ENCODE measurements at regions not wholly inside any gene's neighbourhood (a gene's known extent, or its start where the extent isn't known, plus 50 kb on each side); places are given as distances from the start of the nearest gene placed in this dataset.

- no peak for TF ChIP-seq ZNF510 (tag by site-specific recombination; IDR thresholded peaks at IDR 0.05; ENCODE audit: insufficient replicate concordance)
Observed at GRCh38 chr18:3392467-3392855, 57.5 kb upstream of the TGIF1 start (continued).

DNA sequence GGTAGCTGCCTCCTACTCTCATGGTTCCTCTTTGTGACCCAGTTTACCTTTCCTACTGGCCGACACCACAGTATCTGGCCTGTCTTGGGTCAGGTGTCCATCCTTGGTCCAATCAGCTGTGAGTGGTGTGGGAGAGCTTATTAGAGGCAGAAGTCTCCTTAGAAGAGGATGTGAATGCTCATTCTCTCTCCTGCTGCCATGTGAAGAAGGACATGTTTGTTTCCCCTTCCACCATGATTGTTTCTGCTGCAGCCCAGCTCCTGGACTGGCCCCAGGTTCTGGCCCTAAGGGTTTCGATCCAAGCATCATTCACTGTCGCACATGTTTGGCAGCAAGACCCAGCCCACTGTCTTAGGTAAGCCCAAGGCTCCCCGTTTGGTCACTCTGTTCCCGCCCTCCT lies 55.3 kb upstream of the TGIF1 start:
- Histone ChIP-seq H3K36me3 (ENCODE audit: control insufficient read depth in 2 of 2, insufficient read depth in 1 of 2, low read length in 2 of 2) (no peaks in the 10 kb centered on the region), H3K4me3 (ENCODE audit: low read depth, low read length) (no peak overlapping the region), H3K4me1 (ENCODE audit: control insufficient read depth, insufficient read depth, low read length) (no peaks in the 10 kb centered on the region), H3K27ac (ENCODE audit: extremely low read depth, low read depth, low read length) (no peak overlapping the region), H3K9me3 (ENCODE audit: control insufficient read depth, insufficient read depth, low read depth, low read length) (no peaks in the 10 kb centered on the region; the same call in 1 of the 2 replicates)
- POLR2A ChIA-PET: interaction anchor here (1.0 kb wide), 1 partner anchor 14 kb away, joined by 3 read pairs; no protein-coding TSS in a partner anchor
- no peak for TF ChIP-seq ZNF423 (tag by site-specific recombination; IDR thresholded peaks at IDR 0.05)
- no peak for TF ChIP-seq ZNF621 (tag by site-specific recombination; IDR thresholded peaks at IDR 0.05)
- TF ChIP-seq ZNF324 (tag by site-specific recombination; IDR thresholded peaks at IDR 0.05): no peak
- no peak for TF ChIP-seq ELK4 (IDR thresholded peaks at IDR 0.05; ENCODE audit: borderline replicate concordance, low read depth, low read length)
- no peak for TF ChIP-seq TCF7L2 (IDR thresholded peaks at IDR 0.05; ENCODE audit: borderline replicate concordance, low read depth, low read length)
- no peak for TF ChIP-seq ZNF677 (tag by site-specific recombination; IDR thresholded peaks at IDR 0.05)
- no peak for TF ChIP-seq ZNF785 (tag by site-specific recombination; IDR thresholded peaks at IDR 0.05)
- no peak for TF ChIP-seq ZNF362 (tag by site-specific recombination; IDR thresholded peaks at IDR 0.05)
- TF ChIP-seq ZNF776 (tag by site-specific recombination; IDR thresholded peaks at IDR 0.05; ENCODE audit: borderline replicate concordance): no peak
- TF ChIP-seq, protein P1, sequence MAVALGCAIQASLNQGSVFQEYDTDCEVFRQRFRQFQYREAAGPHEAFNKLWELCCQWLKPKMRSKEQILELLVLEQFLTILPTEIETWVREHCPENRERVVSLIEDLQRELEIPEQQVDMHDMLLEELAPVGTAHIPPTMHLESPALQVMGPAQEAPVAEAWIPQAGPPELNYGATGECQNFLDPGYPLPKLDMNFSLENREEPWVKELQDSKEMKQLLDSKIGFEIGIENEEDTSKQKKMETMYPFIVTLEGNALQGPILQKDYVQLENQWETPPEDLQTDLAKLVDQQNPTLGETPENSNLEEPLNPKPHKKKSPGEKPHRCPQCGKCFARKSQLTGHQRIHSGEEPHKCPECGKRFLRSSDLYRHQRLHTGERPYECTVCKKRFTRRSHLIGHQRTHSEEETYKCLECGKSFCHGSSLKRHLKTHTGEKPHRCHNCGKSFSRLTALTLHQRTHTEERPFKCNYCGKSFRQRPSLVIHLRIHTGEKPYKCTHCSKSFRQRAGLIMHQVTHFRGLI (tag by site-specific recombination; IDR thresholded peaks at IDR 0.05): no peak
- TF ChIP-seq SP3 (tag by site-specific recombination; IDR thresholded peaks at IDR 0.05): no peak
- no peak for TF ChIP-seq ZBTB8A (tag by site-specific recombination; IDR thresholded peaks at IDR 0.05)
- TF ChIP-seq SALL2 (tag by site-specific recombination; IDR thresholded peaks at IDR 0.05; ENCODE audit: borderline replicate concordance): no peak
- TF ChIP-seq HOXD13 (CRISPR knock-in tag; IDR thresholded peaks at IDR 0.05; ENCODE audit: borderline replicate concordance): no peak
- CTCF ChIA-PET: interaction anchor here (0.5 to 2.3 kb wide), 3 partner anchors 8 to 29 kb away, joined by 3 to 6 read pairs (median 3); no protein-coding TSS in a partner anchor

DNA sequence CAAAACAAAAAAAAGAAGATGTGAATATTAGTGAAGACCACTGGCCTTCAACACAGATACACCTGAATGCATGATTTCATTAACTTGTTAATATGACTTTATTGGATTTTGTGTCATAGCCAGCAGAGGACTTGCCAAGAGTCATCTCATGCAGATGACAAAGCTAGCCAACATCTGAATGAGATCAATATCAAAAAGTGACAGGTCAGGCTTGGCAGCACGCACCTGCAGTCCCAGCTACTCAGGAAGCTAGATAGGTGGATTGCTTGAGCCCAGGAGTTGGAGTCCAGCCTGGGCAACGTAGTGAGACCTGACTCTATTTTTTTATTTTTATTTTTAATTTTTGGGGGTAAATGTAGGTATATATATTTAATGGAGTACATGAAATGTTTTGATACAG lies 54.5 kb upstream of the TGIF1 start:
- no peaks in the 10 kb centered on the region for H3K9me3 ChIP-seq (ENCODE audit: control insufficient read depth, insufficient read depth, low read depth, low read length)

More for the DNA sequence above, 54.5 kb upstream of the TGIF1 start:
- Histone ChIP-seq H3K4me3 (ENCODE audit: low read depth, low read length) (no peak overlapping the region), H3K4me1 (ENCODE audit: control insufficient read depth, insufficient read depth, low read length) (no peaks in the 10 kb centered on the region), H3K36me3 (ENCODE audit: control insufficient read depth in 2 of 2, insufficient read depth in 1 of 2, low read length in 2 of 2) (no peaks in the 10 kb centered on the region), H3K27ac (ENCODE audit: extremely low read depth, low read depth, low read length) (no peak overlapping the region)
- CTCF ChIA-PET: no interaction called here
- TF ChIP-seq ZNF121 (tag by site-specific recombination; IDR thresholded peaks at IDR 0.05) (no peak), ZNF654 (tag by site-specific recombination; IDR thresholded peaks at IDR 0.05; ENCODE audit: low read depth) (no peak), ZNF623 (tag by site-specific recombination; IDR thresholded peaks at IDR 0.05) (no peak)
- TF ChIP-seq, protein P2, sequence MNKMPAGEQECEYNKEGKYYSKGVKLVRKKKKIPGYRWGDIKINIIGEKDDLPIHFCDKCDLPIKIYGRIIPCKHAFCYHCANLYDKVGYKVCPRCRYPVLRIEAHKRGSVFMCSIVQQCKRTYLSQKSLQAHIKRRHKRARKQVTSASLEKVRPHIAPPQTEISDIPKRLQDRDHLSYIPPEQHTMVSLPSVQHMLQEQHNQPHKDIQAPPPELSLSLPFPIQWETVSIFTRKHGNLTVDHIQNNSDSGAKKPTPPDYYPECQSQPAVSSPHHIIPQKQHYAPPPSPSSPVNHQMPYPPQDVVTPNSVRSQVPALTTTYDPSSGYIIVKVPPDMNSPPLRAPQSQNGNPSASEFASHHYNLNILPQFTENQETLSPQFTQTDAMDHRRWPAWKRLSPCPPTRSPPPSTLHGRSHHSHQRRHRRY (tag by site-specific recombination; IDR thresholded peaks at IDR 0.05): no peak
- POLR2A ChIA-PET: no interaction called here
